ENCODE measurements at regions not wholly inside any gene's neighbourhood (a gene's known extent, or its start where the extent isn't known, plus 50 kb on each side); places are given as distances from the start of the nearest gene placed in this dataset.

DNA sequence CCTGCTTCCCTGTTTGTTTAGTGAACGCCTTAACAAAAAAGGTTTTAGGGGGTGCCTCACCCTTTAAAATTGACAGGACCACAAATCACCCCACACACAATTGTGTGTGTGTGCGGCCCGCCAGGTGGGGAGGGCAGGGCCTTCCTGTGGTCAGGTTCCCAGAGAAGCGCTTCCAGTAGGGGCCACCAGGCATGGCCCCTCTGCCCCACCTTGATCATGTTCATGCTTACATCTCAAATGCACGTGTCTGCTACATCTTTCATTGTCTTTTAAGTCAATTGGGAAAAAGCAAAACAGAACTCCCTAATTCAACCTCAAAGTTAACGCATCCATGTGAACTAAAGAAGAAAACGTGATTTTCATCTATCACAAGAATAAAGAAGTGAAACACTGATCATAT lies 1335.3 kb downstream of the TBC1D22A start:
- TF ChIP-seq, protein P1, sequence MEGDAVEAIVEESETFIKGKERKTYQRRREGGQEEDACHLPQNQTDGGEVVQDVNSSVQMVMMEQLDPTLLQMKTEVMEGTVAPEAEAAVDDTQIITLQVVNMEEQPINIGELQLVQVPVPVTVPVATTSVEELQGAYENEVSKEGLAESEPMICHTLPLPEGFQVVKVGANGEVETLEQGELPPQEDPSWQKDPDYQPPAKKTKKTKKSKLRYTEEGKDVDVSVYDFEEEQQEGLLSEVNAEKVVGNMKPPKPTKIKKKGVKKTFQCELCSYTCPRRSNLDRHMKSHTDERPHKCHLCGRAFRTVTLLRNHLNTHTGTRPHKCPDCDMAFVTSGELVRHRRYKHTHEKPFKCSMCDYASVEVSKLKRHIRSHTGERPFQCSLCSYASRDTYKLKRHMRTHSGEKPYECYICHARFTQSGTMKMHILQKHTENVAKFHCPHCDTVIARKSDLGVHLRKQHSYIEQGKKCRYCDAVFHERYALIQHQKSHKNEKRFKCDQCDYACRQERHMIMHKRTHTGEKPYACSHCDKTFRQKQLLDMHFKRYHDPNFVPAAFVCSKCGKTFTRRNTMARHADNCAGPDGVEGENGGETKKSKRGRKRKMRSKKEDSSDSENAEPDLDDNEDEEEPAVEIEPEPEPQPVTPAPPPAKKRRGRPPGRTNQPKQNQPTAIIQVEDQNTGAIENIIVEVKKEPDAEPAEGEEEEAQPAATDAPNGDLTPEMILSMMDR (conservative IDR thresholded peaks at IDR 0.05): no peak
- no peak overlapping the region for H3K27ac ChIP-seq

DNA sequence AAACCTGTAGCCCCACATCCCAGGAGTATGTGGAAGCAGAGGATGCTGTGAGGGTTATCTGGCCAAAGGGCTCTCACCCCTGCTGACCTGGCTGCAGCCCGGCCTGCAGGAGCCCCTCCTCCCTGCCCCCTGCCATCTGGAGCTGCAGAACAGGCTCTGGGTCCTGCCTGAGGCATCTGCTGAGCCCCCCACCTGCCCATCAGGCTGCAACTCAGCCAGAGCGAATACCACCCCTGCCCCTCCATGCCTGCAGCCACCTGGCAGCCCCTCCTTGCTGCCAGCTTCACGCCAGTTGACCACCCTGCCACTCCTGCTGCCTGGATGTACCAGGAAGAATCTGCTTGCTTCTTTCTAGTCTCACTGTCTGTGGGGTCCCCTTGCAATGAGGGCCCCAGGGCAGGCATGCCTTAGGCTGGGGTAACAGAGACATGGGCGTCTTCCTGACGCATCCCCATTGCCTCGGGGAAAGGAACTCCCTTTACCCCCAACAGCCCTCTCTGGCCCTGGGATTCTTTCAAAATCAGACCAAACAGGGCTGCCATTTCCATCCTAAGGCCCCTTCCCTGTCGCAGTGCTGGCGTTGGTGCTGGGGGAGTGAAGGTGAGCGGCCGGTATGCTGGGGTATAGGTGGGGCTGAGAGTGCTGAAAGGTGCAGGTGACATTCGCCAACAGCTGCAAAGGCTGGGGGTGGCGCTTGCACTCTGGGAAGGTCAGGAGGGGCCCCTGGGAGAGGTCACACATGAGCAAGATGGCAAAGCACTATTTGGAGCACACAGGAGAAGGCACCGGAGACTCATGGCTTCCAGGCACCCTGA lies 1334.6 kb downstream of the TBC1D22A start:
- TF ChIP-seq, protein P1 (conservative IDR thresholded peaks at IDR 0.05): no peak
- no peak overlapping the region for H3K27ac ChIP-seq

GRCh38 chr22:48096411-48096810 lies 1334.0 kb downstream of the TBC1D22A start:
- no peak overlapping the region for H3K27ac ChIP-seq
- TF ChIP-seq, protein P1 (conservative IDR thresholded peaks at IDR 0.05): no peak

DNA sequence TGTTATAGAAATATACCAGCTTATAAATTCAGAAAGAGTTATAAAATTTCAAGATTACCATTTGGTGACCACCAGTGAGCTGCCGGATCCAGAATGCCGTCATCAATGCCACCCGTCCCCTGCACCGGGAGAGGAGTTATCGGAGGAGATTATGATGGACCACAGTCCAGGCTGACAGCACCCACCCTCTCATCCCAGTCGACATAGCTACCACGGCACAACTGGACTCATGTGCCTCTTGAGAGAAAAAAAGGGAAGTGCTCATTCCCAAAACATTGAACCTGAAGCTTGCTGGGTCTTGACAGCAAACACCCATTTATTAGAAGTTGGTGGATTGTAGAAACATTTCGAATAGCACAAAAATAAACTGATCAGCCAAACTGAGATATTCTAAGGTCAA lies 1331.5 kb downstream of the TBC1D22A start:
- TF ChIP-seq, protein P1 (conservative IDR thresholded peaks at IDR 0.05): no peak
- H3K27ac ChIP-seq: no peak overlapping the region

- TF ChIP-seq, protein P1 (conservative IDR thresholded peaks at IDR 0.05): no peak
- H3K27ac ChIP-seq: no peak overlapping the region
These were observed 1330.4 kb downstream of the TBC1D22A start for GRCh38 chr22:48092866-48093265.

DNA sequence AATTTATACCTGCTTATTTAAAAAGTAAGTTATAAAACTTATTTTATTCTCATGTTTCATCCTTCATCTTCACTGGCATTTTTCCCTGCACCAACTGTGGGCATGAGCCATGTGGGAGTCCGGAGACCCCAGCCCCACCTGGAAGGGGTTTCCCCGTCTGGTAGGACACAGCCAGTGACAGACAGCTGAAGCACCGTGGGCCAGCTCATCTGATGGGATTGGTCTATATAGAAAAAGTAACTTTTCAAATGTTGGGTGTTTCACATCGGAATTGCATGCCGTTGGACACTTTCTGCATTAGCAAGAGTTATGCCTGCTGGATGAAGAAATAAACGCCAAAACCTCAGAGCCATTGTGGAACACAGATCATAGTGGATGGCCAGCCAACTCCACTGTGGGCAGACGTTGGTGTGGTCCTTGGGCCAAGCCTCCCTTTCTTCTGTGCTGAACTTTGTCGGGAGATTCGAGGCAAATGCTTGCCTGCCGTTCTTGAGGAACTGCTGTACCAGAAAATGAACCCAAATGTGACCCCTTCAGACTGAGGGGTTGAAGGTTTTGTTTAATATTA lies 1329.3 kb downstream of the TBC1D22A start:
- no peak overlapping the region for H3K27ac ChIP-seq
- TF ChIP-seq, protein P1 (conservative IDR thresholded peaks at IDR 0.05): no peak

GRCh38 chr22:48091060-48091650 lies 1328.7 kb downstream of the TBC1D22A start:
- TF ChIP-seq, protein P1 (conservative IDR thresholded peaks at IDR 0.05): no peak
- no peak overlapping the region for H3K27ac ChIP-seq

All from VCaP (cell line).